ENCODE measurements at regions not wholly inside any gene's neighbourhood (a gene's known extent, or its start where the extent isn't known, plus 50 kb on each side); places are given as distances from the start of the nearest gene placed in this dataset.

DNA sequence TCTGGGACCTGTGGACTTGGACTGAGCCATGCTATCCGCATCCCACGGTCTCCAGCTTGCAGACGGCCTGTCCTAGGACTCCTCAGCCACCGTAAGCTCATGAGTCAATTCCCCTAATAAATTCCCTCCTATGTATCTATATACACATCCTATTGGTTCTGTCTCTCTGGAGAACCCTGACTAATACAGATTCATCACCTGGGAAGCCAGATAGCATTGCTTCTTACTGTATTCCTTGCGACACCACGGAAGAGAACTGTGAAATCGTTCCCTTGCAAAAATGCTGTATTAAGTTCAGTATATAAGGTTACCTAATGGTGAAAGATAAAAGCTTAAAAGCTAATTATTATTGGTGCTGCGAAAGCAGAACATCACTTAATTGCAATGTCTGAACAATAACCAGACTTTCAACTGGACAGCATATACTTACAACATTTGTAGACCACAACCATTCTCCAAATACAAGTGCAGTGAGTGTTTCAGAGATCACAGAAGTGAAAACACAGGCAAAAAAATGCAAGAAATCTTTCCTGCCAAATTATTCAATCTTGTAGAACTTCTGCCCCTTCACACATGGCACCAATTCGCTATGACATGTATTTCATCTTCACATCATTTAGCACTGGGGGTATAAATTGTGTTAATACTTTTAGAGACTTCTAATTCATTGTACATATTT lies 352.9 kb downstream of the TXNL1 start:
- H3K4me3 ChIP-seq (ENCODE audit: low read length): no peak overlapping the region
- no peak overlapping the region for H3K4me2 ChIP-seq (ENCODE audit: low read depth, low read length)
- no peak overlapping the region for H2AFZ ChIP-seq (ENCODE audit: low read length)
- no peaks in the 10 kb centered on the region for H3K9me3 ChIP-seq (replicated peaks; ENCODE audit: insufficient read depth, low read length)
- H3K36me3 ChIP-seq (replicated peaks; ENCODE audit: insufficient read depth, low read length): no peaks in the 10 kb centered on the region
- no peak overlapping the region for H3K27ac ChIP-seq (ENCODE audit: low read length)
- H3K4me1 ChIP-seq (ENCODE audit: low read length): no peaks in the 10 kb centered on the region
- no peaks in the 10 kb centered on the region for H4K20me1 ChIP-seq (ENCODE audit: insufficient read depth, low read length)
- no peaks in the 10 kb centered on the region for H3K9me2 ChIP-seq (replicated peaks; ENCODE audit: insufficient read depth, low read length)
- H3K27me3 ChIP-seq (replicated peaks; ENCODE audit: insufficient read depth, low read length): no peaks in the 10 kb centered on the region
- DNase-seq: no peak
- H3F3A ChIP-seq (ENCODE audit: insufficient read depth, low read length): no peaks in the 10 kb centered on the region
- H3K79me2 ChIP-seq (ENCODE audit: low read length): no peaks in the 10 kb centered on the region
- H3K9ac ChIP-seq (ENCODE audit: low read length): no peak overlapping the region
- TF ChIP-seq, protein P1, sequence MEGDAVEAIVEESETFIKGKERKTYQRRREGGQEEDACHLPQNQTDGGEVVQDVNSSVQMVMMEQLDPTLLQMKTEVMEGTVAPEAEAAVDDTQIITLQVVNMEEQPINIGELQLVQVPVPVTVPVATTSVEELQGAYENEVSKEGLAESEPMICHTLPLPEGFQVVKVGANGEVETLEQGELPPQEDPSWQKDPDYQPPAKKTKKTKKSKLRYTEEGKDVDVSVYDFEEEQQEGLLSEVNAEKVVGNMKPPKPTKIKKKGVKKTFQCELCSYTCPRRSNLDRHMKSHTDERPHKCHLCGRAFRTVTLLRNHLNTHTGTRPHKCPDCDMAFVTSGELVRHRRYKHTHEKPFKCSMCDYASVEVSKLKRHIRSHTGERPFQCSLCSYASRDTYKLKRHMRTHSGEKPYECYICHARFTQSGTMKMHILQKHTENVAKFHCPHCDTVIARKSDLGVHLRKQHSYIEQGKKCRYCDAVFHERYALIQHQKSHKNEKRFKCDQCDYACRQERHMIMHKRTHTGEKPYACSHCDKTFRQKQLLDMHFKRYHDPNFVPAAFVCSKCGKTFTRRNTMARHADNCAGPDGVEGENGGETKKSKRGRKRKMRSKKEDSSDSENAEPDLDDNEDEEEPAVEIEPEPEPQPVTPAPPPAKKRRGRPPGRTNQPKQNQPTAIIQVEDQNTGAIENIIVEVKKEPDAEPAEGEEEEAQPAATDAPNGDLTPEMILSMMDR (IDR thresholded peaks at IDR 0.05; ENCODE audit: low read length): no peak
- TF ChIP-seq EZH2 (optimal IDR thresholded peaks at IDR 0.05; ENCODE audit: low read depth, low read length) (no peak), EZH2phosphoT487 (IDR thresholded peaks at IDR 0.05; ENCODE audit: low read length) (no peak)

DNA sequence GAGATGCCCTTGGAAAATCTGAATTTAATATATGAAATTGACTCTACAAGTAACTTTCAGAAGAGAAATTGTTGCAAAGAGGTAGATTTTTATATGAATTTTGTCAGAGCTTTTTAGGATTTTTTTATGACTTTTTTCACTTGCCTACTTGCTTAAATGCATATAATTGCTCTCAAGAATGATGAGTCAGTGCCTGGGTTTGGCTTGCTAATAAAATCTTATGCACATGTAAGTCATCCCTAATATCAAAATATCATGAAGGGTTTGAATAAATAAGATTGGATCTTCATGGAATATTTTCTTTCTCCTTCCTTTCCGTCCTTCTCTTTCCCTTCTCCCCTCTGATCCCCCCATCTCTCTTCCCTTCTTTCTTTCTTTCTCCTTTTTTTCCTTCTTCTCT lies 354.1 kb downstream of the TXNL1 start:
- H3K4me1 ChIP-seq (ENCODE audit: low read length): no peaks in the 10 kb centered on the region
- no peaks in the 10 kb centered on the region for H4K20me1 ChIP-seq (ENCODE audit: insufficient read depth, low read length)
- H3K36me3 ChIP-seq (replicated peaks; ENCODE audit: insufficient read depth, low read length): no peaks in the 10 kb centered on the region
- no peaks in the 10 kb centered on the region for H3K27me3 ChIP-seq (replicated peaks; ENCODE audit: insufficient read depth, low read length)
- H2AFZ ChIP-seq (ENCODE audit: low read length): no peak overlapping the region
- no peak overlapping the region for H3K27ac ChIP-seq (ENCODE audit: low read length)
- no peak overlapping the region for H3K4me2 ChIP-seq (ENCODE audit: low read depth, low read length)
- H3K9ac ChIP-seq (ENCODE audit: low read length): no peak overlapping the region
- H3K9me3 ChIP-seq (replicated peaks; ENCODE audit: insufficient read depth, low read length): no peaks in the 10 kb centered on the region
- no peak for DNase-seq
- no peaks in the 10 kb centered on the region for H3K79me2 ChIP-seq (ENCODE audit: low read length)
- no peaks in the 10 kb centered on the region for H3F3A ChIP-seq (ENCODE audit: insufficient read depth, low read length)
- TF ChIP-seq EZH2 (optimal IDR thresholded peaks at IDR 0.05; ENCODE audit: low read depth, low read length) (no peak), EZH2phosphoT487 (IDR thresholded peaks at IDR 0.05; ENCODE audit: low read length) (no peak)
- TF ChIP-seq, protein P1 (IDR thresholded peaks at IDR 0.05; ENCODE audit: low read length): no peak
- no peaks in the 10 kb centered on the region for H3K9me2 ChIP-seq (replicated peaks; ENCODE audit: insufficient read depth, low read length)
- no peak overlapping the region for H3K4me3 ChIP-seq (ENCODE audit: low read length)

GRCh38 chr18:56283316-56283715 lies 355.1 kb downstream of the TXNL1 start:
- H3F3A ChIP-seq (ENCODE audit: insufficient read depth, low read length): no peaks in the 10 kb centered on the region
- no peak for TF ChIP-seq EZH2 (optimal IDR thresholded peaks at IDR 0.05; ENCODE audit: low read depth, low read length)
- TF ChIP-seq, protein P1 (IDR thresholded peaks at IDR 0.05; ENCODE audit: low read length): no peak
- no peak for TF ChIP-seq EZH2phosphoT487 (IDR thresholded peaks at IDR 0.05; ENCODE audit: low read length)
- DNase-seq: no peak

More at GRCh38 chr18:56283316-56283715, 355.1 kb downstream of the TXNL1 start:
- Histone ChIP-seq H3K9ac (ENCODE audit: low read length) (no peak overlapping the region), H3K9me3 (replicated peaks; ENCODE audit: insufficient read depth, low read length) (no peaks in the 10 kb centered on the region), H3K4me3 (ENCODE audit: low read length) (no peak overlapping the region), H3K9me2 (replicated peaks; ENCODE audit: insufficient read depth, low read length) (no peaks in the 10 kb centered on the region), H3K4me1 (ENCODE audit: low read length) (no peaks in the 10 kb centered on the region), H3K79me2 (ENCODE audit: low read length) (no peaks in the 10 kb centered on the region), H3K27me3 (replicated peaks; ENCODE audit: insufficient read depth, low read length) (no peaks in the 10 kb centered on the region), H2AFZ (ENCODE audit: low read length) (no peak overlapping the region), H3K27ac (ENCODE audit: low read length) (no peak overlapping the region), H3K4me2 (ENCODE audit: low read depth, low read length) (no peak overlapping the region), H3K36me3 (replicated peaks; ENCODE audit: insufficient read depth, low read length) (no peaks in the 10 kb centered on the region), H4K20me1 (ENCODE audit: insufficient read depth, low read length) (no peaks in the 10 kb centered on the region)

All from MM.1S (cell line).